H54 (cell line): ENCODE measurements at regions not wholly inside any gene's neighbourhood (a gene's known extent, or its start where the extent isn't known, plus 50 kb on each side); places are given as distances from the start of the nearest gene placed in this dataset.
A peak's percentile ranks its signal among the peaks of the same experiment; 100 is the strongest.

Source experiments
- DNase-seq: peaks from one replicate; pipeline ENCODE4 v3.0.0; 2011; ENCODE audit warnings: low spot score, mixed read lengths; ENCODE audit not compliant: insufficient read length
- FAIRE-seq: peaks from 3 replicates; lab custom pipeline; 2011; peaks lifted over from hg19 to GRCh38; lab: Jason Lieb, UNC
- POLR2A ChIP-seq: IDR thresholded peaks from 2 replicates; pipeline ENCODE4 v1.6.1; 2011; ENCODE audit warnings: low read depth, mild to moderate bottlenecking, low read length

- FAIRE-seq: no peak
- no peak for DNase-seq
- no peak for TF ChIP-seq POLR2A
These were observed 54.4 kb upstream of the CPHXL start for GRCh38 chr16:75780669-75781068.

- no peak for FAIRE-seq
- TF ChIP-seq POLR2A: no peak
- no peak for DNase-seq
These were observed 55.5 kb upstream of the CPHXL start for GRCh38 chr16:75781683-75782343.

GRCh38 chr16:75787440-75787839 lies 61.1 kb upstream of the CPHXL start:
- no peak for TF ChIP-seq POLR2A
- FAIRE-seq: no peak
- DNase-seq: no peak

- DNase-seq (peak; percentile 27), FAIRE-seq (peak; percentile 80)
- no peak for TF ChIP-seq POLR2A
These were observed 62.9 kb upstream of the CPHXL start for GRCh38 chr16:75789237-75789636.

- DNase-seq (no peak), FAIRE-seq (no peak)
- TF ChIP-seq POLR2A: no peak
These were observed 66.6 kb upstream of the CPHXL start for GRCh38 chr16:75792771-75793492.

GRCh38 chr16:75793641-75794040 lies 67.4 kb upstream of the CPHXL start:
- FAIRE-seq (no peak), DNase-seq (no peak)
- TF ChIP-seq POLR2A: no peak

- FAIRE-seq: no peak
- no peak for TF ChIP-seq POLR2A
These were observed 68.1 kb upstream of the CPHXL start for GRCh38 chr16:75794426-75794825.

GRCh38 chr16:75798714-75799113 lies 72.4 kb upstream of the CPHXL start:
- FAIRE-seq (no peak), DNase-seq (no peak)
- TF ChIP-seq POLR2A: no peak

More at GRCh38 chr16:75794426-75794825, 68.1 kb upstream of the CPHXL start:
- no peak for DNase-seq

GRCh38 chr16:75801307-75801706 lies 75.0 kb upstream of the CPHXL start:
- no peak for TF ChIP-seq POLR2A
- DNase-seq: no peak
- no peak for FAIRE-seq

- no peak for TF ChIP-seq POLR2A
- FAIRE-seq (no peak), DNase-seq (no peak)
These were observed 77.5 kb upstream of the CPHXL start for GRCh38 chr16:75803753-75804152.

GRCh38 chr16:75804368-75804767 lies 78.1 kb upstream of the CPHXL start:
- no peak for FAIRE-seq
- no peak for TF ChIP-seq POLR2A

GRCh38 chr16:75805946-75806345 lies 79.7 kb upstream of the CPHXL start:
- FAIRE-seq (no peak), DNase-seq (no peak)
- no peak for TF ChIP-seq POLR2A

More at GRCh38 chr16:75804368-75804767, 78.1 kb upstream of the CPHXL start:
- DNase-seq: no peak

- TF ChIP-seq POLR2A: no peak
- FAIRE-seq: no peak
- no peak for DNase-seq
These were observed 80.2 kb upstream of the CPHXL start for GRCh38 chr16:75806487-75806886.

- FAIRE-seq (no peak), DNase-seq (no peak)
- no peak for TF ChIP-seq POLR2A
These were observed 84.1 kb upstream of the CPHXL start for GRCh38 chr16:75810342-75810741.
